ENCODE measurements at regions not wholly inside any gene's neighbourhood (a gene's known extent, or its start where the extent isn't known, plus 50 kb on each side); places are given as distances from the start of the nearest gene placed in this dataset.

- TF ChIP-seq, protein P1, sequence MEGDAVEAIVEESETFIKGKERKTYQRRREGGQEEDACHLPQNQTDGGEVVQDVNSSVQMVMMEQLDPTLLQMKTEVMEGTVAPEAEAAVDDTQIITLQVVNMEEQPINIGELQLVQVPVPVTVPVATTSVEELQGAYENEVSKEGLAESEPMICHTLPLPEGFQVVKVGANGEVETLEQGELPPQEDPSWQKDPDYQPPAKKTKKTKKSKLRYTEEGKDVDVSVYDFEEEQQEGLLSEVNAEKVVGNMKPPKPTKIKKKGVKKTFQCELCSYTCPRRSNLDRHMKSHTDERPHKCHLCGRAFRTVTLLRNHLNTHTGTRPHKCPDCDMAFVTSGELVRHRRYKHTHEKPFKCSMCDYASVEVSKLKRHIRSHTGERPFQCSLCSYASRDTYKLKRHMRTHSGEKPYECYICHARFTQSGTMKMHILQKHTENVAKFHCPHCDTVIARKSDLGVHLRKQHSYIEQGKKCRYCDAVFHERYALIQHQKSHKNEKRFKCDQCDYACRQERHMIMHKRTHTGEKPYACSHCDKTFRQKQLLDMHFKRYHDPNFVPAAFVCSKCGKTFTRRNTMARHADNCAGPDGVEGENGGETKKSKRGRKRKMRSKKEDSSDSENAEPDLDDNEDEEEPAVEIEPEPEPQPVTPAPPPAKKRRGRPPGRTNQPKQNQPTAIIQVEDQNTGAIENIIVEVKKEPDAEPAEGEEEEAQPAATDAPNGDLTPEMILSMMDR (IDR thresholded peaks at IDR 0.05), result no peak
- no peak for TF ChIP-seq ZFX (IDR thresholded peaks at IDR 0.05; ENCODE audit: borderline replicate concordance)
These were observed 362.3 kb downstream of the RND3 start for GRCh38 chr2:150125188-150125587.
